Nephron (organoid): ENCODE measurements at regions not wholly inside any gene's neighbourhood (a gene's known extent, or its start where the extent isn't known, plus 50 kb on each side); places are given as distances from the start of the nearest gene placed in this dataset.
A peak's percentile ranks its signal among the peaks of the same experiment; 100 is the strongest.

Experiments used
- H3K27ac Mint-ChIP-seq, 3 experiments: 2 replicates each; pipeline ENCODE4 v1.8.0; 2020; ENCODE audit warnings: mixed read lengths in 3 of 3, mild to moderate bottlenecking in 2 of 3, moderate library complexity in 1 of 3
- H3K27me3 Mint-ChIP-seq: 2 replicates; pipeline ENCODE4 v1.8.0; 2021; ENCODE audit warnings: low read depth, mild to moderate bottlenecking, moderate library complexity, mixed read lengths
- H3K36me3 Mint-ChIP-seq: 2 replicates; pipeline ENCODE4 v1.8.0; 2020; ENCODE audit warnings: low read depth, mixed read lengths
- H3K4me1 Mint-ChIP-seq: 2 replicates; pipeline ENCODE4 v1.8.0; 2020; ENCODE audit warnings: mixed read lengths
- H3K4me3 Mint-ChIP-seq, 3 experiments: 2 replicates each; pipeline ENCODE4 v1.8.0; 2020; ENCODE audit warnings: mild to moderate bottlenecking in 3 of 3, mixed read lengths in 3 of 3, moderate library complexity in 2 of 3
- H3K9me3 Mint-ChIP-seq: 2 replicates; pipeline ENCODE4 v1.8.0; 2020; ENCODE audit warnings: mixed read lengths
- TF ChIP-seq, protein P1 (sequence below), 3 experiments: fragments of 200-600 bp; sonication (generic); IDR thresholded peaks; one replicate each; pipeline ENCODE4 v1.5.0; 2021; ENCODE audit warnings: antibody characterized with exemption in 3 of 3; ENCODE audit not compliant: unreplicated experiment in 3 of 3

GRCh38 chr9:73596321-73596720 lies 444.7 kb downstream of the ANXA1 start:
- H3K27me3 Mint-ChIP-seq, result peaks cover 3% of the 10 kb centered on the region
- H3K36me3 Mint-ChIP-seq, result no peaks in the 10 kb centered on the region
- H3K27ac Mint-ChIP-seq, result peak overlapping the region in 2 of 3 experiments; percentile 16 to 60
- no peaks in the 10 kb centered on the region for H3K9me3 Mint-ChIP-seq
- no peak overlapping the region for H3K4me3 Mint-ChIP-seq
- TF ChIP-seq, protein P1, sequence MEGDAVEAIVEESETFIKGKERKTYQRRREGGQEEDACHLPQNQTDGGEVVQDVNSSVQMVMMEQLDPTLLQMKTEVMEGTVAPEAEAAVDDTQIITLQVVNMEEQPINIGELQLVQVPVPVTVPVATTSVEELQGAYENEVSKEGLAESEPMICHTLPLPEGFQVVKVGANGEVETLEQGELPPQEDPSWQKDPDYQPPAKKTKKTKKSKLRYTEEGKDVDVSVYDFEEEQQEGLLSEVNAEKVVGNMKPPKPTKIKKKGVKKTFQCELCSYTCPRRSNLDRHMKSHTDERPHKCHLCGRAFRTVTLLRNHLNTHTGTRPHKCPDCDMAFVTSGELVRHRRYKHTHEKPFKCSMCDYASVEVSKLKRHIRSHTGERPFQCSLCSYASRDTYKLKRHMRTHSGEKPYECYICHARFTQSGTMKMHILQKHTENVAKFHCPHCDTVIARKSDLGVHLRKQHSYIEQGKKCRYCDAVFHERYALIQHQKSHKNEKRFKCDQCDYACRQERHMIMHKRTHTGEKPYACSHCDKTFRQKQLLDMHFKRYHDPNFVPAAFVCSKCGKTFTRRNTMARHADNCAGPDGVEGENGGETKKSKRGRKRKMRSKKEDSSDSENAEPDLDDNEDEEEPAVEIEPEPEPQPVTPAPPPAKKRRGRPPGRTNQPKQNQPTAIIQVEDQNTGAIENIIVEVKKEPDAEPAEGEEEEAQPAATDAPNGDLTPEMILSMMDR (IDR thresholded peaks at IDR 0.05; ENCODE audit: unreplicated experiment in 3 of 3), result no peak
- H3K4me1 Mint-ChIP-seq, result peaks cover 5% of the 10 kb centered on the region

DNA sequence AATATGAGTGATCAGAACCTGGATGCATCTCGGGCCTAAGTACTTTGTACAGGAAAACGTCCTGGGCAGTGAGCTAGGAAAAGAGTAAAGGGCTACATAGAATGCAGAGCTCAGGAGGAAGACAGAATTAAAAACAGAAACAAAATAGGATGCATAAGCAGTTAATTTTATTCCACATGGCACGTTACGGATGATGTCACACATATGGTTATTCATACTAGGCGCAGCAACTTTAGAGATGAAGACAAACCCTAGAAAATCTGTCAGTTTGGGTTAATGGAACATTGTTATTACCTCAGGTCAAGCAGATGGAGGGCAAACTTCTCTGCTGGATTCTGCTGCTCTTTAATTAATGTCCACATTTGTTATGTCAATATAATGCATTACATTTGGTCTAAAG lies 445.4 kb downstream of the ANXA1 start:
- TF ChIP-seq, protein P1 (IDR thresholded peaks at IDR 0.05; ENCODE audit: unreplicated experiment in 3 of 3), result no peak
- Mint-ChIP-seq H3K36me3 (no peaks in the 10 kb centered on the region), H3K27ac (peak overlapping the region in 1 of 3 experiments; percentile 27), H3K4me1 (peaks cover 5% of the 10 kb centered on the region), H3K27me3 (peaks cover under 1% of the 10 kb centered on the region), H3K4me3 (no peak overlapping the region), H3K9me3 (no peaks in the 10 kb centered on the region)

GRCh38 chr9:73597771-73598170 lies 446.1 kb downstream of the ANXA1 start:
- no peaks in the 10 kb centered on the region for H3K9me3 Mint-ChIP-seq
- peaks cover 5% of the 10 kb centered on the region for H3K4me1 Mint-ChIP-seq
- no peak overlapping the region for H3K27ac Mint-ChIP-seq
- TF ChIP-seq, protein P1 (IDR thresholded peaks at IDR 0.05; ENCODE audit: unreplicated experiment in 3 of 3), result no peak
- no peak overlapping the region for H3K4me3 Mint-ChIP-seq
- H3K36me3 Mint-ChIP-seq, result no peaks in the 10 kb centered on the region
- no peaks in the 10 kb centered on the region for H3K27me3 Mint-ChIP-seq

DNA sequence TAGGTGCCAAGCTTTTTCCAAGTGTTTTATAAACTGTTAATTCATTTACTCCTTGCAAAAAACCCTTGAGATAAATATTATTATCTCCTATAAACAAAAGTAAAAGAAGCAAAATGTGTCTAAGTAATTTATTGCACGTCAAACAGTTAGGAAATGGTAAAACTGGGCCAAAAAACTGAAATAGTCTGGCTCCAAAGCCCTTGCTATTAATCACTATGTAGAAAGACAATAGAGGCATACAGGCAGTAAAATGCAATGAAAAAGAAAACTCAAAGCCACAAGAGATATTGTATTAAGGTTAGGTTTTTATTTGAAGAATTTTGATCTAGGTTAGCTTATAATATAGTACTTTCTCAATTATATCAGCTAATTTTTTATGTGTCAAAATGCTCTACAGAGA lies 457.7 kb downstream of the ANXA1 start:
- H3K27ac Mint-ChIP-seq, result no peak overlapping the region

GRCh38 chr9:73611032-73611431 lies 459.4 kb downstream of the ANXA1 start:
- TF ChIP-seq, protein P1 (IDR thresholded peaks at IDR 0.05; ENCODE audit: unreplicated experiment in 3 of 3), result no peak
- no peak overlapping the region for H3K4me3 Mint-ChIP-seq
- no peaks in the 10 kb centered on the region for H3K36me3 Mint-ChIP-seq
- no peak overlapping the region for H3K27ac Mint-ChIP-seq
- H3K27me3 Mint-ChIP-seq, result peaks cover 4% of the 10 kb centered on the region
- no peaks in the 10 kb centered on the region for H3K4me1 Mint-ChIP-seq
- no peaks in the 10 kb centered on the region for H3K9me3 Mint-ChIP-seq

More for the DNA sequence above, 457.7 kb downstream of the ANXA1 start:
- H3K4me1 Mint-ChIP-seq, result no peaks in the 10 kb centered on the region
- H3K4me3 Mint-ChIP-seq, result no peak overlapping the region
- no peaks in the 10 kb centered on the region for H3K9me3 Mint-ChIP-seq
- TF ChIP-seq, protein P1 (IDR thresholded peaks at IDR 0.05; ENCODE audit: unreplicated experiment in 3 of 3), result no peak
- no peaks in the 10 kb centered on the region for H3K36me3 Mint-ChIP-seq
- H3K27me3 Mint-ChIP-seq, result peaks cover 4% of the 10 kb centered on the region

DNA sequence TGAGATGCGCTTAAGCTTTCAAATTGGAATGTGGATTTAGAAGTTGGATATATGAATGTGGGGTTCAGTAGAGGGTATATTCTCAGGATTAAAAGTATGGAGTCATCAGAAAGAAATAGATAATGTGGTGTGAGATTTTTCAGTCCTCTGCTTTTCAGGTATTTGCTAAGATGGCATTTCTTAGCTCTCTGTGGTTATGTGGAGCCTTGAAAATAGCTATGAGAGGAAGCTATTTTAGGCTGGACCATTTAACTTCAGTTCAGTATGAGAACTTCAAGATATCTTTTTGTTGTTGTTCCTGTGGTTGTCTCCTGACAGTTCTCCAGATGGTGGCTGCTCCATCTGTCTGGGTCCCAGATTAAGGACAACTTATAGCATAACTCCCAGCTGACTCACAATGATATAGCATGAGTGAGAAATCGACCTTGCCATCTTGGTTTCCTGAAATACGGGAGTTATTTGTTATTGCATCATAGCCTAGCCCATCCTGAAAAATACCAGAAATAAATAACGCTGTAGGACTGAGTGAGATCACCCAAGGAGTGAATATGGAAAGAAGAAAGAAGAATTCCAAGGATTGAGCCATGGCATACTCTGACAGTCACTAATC lies 461.5 kb downstream of the ANXA1 start:
- TF ChIP-seq, protein P1 (IDR thresholded peaks at IDR 0.05; ENCODE audit: unreplicated experiment in 3 of 3), result no peak
- H3K27ac Mint-ChIP-seq, result no peak overlapping the region
- no peaks in the 10 kb centered on the region for H3K4me1 Mint-ChIP-seq

More for the DNA sequence above, 461.5 kb downstream of the ANXA1 start:
- Mint-ChIP-seq H3K36me3 (no peaks in the 10 kb centered on the region), H3K9me3 (no peaks in the 10 kb centered on the region), H3K4me3 (no peak overlapping the region), H3K27me3 (peaks cover 4% of the 10 kb centered on the region)
